AG08395 (cell line): ENCODE measurements at regions not wholly inside any gene's neighbourhood (a gene's known extent, or its start where the extent isn't known, plus 50 kb on each side); places are given as distances from the start of the nearest gene placed in this dataset.

Experiments used
- DNase-seq: peaks from one replicate; pipeline ENCODE4 v3.0.0; 2012; ENCODE audit warnings: mixed read lengths, low spot score

GRCh38 chr2:62565309-62565908 is 59.4 kb upstream of the TMEM17 start:
- DNase-seq: no peak

DNA sequence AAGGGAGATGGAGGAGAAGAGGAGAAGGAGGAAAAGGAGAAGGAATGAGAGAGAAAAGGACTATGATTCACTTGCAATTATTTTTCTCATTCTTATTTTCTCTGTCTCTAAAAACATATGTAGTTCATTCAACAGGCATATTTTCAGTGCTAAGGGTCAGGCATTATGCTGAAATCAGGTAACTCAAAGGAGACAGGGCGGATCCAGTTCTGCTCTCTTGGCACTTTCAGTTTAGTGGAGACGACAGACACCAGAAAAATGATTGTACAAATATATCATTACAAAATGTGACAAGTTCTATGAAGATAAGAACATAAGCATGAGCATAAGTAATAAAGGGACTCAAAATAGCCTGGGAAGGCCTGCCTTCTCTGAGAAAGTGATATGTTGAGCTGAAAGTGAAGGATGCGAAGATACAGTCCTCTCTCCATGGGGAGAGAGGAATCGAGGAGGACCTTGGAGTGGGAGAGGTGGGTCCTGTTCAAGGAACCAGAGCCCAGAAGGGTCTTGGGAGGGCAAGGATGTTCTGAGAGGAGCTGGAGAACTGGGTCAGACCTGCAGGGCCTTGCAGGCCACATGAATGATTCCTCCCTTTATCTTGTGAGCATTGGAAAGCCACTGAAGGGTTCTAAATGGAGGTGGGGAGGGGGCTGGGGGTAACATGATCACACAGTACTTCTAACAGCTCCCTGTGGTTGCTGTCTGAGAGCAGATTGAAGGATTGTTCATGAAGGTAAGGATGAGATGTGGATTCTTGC is 58.6 kb upstream of the TMEM17 start:
- no peak for DNase-seq

DNA sequence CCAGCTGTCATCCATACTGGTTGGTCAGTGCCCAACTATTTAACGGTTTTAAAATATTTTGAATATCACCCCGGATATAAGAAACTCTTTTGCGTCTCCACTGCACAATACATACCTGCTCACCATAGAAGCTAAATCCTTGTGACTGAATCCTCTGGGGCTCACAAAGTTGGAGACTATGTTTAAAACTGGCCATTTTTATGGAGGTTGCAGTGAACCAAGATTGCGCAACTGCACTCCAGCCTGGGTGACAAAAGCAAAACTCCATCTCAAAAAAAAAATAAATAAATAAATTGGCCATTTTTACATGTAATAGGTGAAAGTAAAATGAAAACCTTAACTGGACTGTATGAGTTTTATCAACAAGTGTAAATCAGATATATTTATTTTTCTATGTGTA is 55.6 kb upstream of the TMEM17 start:
- DNase-seq: no peak

GRCh38 chr2:62559582-62559981 is 53.6 kb upstream of the TMEM17 start:
- DNase-seq: no peak

DNA sequence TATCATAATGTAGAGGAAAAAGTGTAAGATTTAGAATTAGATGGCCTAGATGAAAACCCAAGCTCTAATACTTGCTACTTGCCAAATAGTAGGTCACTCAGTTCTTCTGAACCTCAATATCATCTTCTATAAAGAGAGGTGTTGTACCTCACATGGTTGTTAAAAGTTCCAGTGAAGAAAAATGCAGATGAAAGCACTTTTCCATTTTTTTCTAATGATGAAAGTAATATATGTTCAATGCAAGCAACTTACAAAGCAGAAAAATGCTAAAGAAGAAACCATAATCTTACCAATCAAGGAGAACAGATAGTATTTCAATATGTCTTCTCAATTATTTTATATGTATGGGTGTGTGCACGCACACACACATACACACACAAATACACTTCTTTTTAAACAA is 52.7 kb upstream of the TMEM17 start:
- DNase-seq: no peak

DNA sequence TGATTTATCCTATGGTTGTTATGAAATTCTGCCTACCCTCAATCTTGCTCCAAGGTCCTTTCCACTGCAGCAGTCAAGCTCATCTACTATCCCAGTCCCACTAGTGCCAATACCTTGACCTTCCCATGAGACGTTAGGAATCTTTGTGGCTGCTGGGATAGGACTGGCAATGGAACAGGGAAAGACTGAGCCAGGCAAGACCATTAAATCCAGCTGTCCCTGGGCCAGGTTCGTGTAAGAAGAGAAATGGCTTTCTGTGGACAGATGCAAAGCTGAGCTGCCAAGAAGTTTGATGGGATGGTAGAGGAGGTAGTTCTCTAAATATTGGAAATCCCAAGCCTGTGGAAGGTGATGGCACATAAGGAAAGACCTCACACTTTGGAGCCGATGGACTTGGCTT is 50.1 kb upstream of the TMEM17 start:
- no peak for DNase-seq
